DMS79 (cell line): ENCODE measurements at regions not wholly inside any gene's neighbourhood (a gene's known extent, or its start where the extent isn't known, plus 50 kb on each side); places are given as distances from the start of the nearest gene placed in this dataset.

Experiments
- DNase-seq: peaks from one replicate; lab custom pipeline; 2025; lab: John Stamatoyannopoulos, UW

DNA sequence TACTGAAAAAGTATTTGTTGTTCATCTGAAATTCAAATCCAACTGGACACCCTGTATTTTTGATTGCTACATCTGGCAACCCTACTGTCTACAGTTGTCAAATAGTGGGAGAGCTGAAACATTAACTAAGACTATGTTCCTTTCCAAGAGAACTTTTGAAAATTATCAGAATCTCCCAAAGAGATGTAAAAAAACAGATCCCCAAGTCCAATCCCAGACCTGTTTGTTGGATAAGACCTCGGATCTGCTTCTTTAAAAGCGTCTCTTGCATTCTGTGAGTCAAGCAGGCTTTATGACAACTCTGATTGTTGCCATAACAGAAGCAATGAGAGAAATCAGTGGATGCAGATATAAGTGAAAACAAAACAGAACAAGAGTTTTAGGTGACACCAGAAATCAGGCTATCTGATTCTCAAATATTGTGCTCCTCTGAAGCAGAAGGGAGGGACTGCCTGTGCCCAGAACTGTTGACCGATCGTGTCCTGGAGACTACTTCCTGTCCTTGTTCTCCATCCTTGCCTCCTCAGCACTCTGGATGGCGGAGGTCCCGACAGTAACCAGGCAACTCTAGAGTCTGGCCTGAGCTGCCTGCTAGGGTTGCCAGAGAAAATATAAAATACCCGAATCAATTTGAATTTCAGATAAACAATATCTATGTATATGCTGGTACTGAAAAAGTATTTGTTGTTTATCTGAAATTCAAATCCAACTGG, 853.8 kb downstream of the MAFB start:
- DNase-seq, result no peak

DNA sequence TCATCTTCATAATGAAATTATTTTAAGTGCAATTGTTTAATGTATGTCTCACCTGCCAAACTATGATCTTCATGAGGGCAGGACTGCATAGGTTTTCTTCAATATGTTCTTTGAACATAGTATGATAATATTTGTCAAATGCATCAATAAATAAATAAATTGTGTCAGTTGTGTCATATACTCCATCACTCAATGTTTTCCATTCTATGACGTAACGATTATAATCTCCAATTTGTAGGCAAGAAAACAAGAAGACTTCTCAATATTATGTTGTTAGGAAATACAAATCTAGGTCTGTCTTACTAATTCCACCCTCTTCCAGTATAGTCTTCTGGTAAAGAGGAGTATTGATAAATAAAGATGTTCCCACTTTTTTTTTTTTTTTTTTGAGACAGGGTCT, 858.1 kb downstream of the MAFB start:
- DNase-seq, result no peak

DNA sequence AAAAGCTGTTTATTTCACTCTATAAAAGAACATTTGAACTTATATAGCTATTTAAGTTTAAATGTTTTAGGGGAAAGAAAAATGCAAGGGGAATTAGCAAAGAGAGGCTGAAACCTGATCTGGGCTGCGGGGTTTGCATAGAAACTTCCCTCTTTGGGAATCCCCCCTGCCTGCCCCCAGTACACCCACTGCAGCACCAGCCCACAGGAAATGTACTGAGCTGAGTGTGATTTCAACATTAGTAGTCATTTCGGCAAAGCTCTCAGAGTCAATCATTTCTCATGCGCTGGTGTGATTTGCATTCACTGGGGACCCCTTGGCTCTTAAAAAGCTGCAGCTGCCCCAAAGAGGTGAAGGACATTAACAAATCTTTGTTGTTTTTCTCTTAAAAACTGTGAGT, 859.4 kb downstream of the MAFB start:
- no peak for DNase-seq

DNA sequence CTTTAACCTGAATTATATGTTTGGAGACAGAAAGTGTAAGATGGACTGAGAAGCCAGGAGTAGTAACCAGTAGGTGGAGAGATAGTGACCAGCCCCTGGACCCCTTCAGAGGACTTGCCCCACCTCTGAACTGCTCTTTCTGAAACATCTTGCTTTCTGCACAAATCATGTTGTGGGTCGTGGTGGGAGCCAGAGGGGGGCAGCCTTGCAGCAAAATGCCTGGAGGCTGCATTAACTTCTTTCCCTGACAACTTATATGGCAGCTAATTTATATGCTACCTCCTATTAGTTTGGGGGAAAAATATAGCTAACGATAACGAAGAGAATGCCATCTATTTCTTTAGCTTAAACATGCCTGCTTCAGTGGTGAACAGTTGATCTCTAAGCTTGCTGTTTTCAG, 859.8 kb downstream of the MAFB start:
- no peak for DNase-seq

DNA sequence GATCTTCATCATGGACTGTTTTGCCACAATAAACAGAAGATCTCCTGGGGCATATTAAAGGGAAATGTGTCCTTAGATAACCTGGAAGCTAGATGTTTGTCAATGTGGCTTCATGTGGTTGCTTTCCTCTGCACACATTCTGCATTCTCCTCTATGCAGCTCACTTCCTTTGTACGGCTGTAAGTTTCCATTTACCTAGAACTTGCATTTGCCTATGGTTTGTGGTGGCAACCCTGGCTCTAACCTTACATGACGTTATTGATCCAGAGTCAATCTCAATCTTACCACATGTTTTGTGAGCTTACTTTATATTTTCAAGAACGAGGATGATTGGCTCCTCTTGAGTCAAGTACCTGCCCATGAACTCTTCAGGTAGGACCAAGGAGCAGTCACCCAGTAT, 863.1 kb downstream of the MAFB start:
- no peak for DNase-seq

DNA sequence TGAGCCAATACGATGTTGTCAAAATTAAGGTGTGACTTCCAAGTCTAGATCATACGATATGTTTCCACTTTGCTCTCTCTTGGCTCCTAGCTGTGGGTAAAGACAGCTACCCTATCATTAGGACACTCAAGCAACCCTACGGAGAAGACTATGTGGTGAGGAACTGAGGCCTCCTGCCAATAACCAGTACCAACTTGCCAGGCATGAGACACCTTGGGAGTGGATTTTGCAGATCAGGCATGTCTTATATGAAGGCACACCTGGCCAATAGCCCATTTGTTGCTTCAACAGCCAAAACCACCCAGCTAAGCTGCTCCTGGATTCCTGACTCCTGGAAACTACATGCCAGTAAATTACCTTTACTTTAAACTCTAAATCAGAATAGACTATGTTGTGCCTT, 863.4 kb downstream of the DHX35 start:
- DNase-seq, result peak; percentile 50

DNA sequence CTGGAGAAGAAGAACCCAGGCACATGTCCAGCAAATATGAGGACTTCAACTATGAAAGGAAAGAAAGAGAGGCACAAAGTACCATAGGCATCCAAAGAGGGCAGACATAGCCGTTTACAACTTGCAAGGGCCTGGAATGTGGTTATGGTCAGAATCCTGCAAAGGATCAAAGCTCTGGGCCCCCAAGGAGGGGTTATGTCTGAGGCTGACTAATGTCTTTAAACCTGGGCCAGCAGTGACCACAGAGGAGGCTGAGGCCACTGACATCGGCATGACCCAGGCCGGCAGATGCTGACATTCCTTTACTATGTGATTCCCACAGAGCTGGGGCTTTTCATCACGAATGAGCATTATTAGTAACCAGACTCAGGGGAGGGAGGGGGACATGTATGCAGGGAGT, 861.1 kb downstream of the DHX35 start:
- no peak for DNase-seq

DNA sequence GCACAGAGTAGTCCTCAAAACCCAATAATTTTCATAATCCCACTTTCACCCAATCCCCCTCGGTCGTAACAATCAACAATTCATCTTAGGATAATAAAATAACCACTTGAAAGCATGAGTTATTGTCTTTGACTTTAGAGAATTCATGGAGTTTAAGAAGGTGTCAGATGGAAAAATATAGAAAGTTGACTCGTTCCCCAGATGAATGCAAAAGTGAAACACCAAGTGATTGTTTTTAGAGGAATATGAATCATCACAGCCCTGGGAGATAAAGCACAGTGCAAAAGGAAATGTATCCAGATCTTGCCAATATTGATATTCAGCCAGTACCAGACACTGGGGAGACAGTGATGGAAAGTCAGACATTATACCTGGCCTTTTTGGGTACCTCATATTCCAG, 860.5 kb downstream of the DHX35 start:
- DNase-seq, result no peak

DNA sequence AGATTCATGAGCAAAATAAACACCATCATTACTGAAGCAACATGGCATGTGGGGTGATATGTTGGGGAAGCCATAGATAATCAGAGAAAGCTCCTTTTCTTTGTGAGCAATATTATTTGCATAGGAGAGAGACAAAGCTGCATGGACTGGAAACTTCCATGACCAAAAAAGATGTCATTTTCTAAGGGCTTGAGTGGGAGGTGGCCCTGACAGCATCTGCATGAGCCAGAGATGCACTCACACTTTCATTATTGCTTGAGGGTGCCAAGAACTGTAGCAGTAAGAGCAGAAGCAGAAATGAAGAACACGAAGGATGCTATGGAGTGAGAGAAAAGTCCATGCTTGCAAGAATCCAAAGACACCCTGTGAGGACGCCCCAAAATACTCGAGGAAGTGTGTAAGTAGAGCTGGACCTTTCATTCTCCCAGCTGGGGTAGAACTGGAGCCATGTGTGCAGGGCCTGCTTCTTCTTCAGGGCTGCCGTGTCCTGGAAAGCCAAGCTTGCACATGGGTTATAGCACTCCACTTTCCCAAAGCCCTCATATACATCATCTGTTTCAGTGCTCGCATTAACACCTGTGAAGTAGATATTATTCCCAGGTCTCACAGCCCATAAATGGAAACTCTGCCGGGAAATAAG, 851.2 kb downstream of the DHX35 start:
- DNase-seq, result no peak

DNA sequence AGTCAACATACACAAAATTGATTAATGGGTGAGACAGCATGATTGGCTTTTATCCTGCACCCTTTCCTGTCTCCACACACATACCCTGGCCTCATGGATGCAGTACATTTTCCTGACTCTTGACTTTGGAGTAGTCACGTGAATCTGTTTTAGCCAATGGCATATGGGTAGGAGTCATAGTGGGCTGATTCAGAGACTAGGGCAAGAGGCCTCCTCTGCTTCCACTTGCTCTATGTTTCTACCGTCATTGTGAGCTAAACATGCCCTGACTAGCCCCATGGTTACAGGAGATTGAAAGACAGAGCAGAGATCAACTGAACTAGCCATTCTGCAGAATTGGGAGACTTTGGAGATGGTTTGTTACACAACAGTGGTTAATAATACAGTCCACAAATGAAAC, 850.0 kb downstream of the DHX35 start:
- DNase-seq, result no peak

DNA sequence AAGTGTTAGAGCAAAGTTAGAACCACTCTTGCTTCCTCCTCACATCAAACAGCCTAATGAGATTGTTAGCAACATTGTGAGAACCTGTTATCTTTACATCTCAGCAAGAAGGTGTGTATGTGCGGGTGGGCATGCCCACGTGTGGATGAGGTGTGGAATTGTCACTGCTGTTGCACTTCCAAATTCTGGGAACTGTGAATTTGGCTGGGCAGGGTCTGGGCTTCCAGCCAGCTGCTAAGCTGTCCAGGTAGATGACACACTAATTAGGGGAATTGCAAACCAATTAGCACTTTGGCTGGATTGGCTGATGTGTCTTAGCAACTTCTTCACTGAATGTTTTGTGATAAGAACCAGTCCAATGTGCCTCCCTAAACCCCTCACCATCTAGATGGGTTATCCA, 848.2 kb downstream of the DHX35 start:
- no peak for DNase-seq

DNA sequence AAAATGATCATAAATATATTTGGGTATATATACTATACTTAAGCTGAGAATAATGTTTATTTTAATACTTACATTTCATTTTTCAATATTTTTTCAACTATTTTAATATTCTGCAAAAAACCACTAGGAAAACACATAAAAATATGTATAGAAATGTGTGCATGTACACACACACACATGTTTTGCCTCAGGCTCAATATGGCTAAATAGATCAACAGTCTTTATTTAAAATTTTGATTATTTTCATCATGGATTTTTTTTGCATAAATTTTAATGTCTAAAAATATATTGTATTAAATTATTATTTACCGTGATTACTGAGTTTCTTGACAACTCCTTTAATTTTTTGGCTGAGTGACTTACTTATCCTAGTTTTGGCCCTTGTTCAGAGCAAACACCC, 846.5 kb downstream of the DHX35 start:
- no peak for DNase-seq

DNA sequence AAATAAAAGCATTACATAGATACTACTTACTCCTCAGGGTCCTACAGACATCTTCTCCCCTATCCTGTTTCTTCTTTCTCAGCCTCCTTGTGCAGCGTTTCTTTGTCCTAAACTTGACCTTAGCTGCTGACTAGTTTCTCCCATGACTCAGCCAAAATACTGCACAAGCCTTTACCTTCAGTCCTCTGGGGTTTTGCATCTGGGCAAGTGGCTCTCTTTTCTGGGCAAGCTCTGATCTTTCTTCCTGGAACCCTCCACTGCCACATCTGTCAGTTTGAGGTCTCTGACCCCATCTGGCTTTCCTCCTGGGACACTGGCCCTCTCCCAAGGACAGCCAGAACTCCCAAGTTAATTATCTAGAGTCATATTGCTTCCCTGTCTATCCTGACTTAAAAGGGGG, 838.4 kb downstream of the DHX35 start:
- DNase-seq, result no peak

DNA sequence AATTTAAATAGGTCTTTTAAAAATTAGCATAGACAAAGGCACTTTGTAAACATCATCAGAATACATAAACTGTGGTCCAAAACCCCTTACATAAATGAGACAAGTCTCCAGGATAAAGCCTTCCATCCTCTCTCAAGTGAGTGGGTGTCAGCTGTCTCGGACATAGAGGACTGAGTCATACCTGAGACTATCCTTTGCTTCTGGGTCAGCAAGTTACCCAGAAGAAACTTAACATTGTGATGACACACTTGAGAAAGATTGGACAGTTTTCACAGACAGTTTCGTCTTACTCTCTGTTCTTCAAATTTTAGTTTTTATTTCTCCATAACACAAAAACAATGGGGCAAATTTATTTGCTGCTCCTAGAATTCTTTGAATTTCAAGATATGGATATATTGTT, 838.0 kb downstream of the DHX35 start:
- no peak for DNase-seq

DNA sequence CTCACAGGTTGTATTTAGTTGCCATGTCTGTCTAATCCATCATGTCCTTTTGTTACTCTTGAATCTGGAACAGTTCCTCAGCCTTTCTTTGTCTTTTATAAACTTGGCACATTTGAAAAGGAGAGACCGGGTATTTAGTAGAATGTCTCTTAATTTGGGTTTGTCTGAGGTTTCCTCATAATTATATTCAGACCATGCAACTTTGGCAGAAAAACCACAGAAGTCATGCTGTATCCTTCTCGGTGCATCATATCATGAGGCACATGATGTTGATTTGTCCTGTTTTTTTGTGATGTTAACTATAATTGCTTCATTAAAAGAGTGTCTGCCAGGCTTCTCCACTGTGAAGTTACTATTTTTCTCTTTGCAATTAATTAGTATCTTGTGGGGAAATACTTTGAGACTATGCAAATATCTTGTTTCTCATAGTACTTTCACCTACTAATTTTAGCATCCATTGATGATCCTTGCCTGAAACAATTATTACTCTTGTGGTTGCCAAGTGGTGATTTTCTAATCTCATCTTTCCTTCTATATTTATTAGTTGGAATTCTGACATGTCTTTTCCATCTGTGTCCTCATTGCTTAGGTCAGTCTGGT, 837.3 kb downstream of the DHX35 start:
- no peak for DNase-seq

DNA sequence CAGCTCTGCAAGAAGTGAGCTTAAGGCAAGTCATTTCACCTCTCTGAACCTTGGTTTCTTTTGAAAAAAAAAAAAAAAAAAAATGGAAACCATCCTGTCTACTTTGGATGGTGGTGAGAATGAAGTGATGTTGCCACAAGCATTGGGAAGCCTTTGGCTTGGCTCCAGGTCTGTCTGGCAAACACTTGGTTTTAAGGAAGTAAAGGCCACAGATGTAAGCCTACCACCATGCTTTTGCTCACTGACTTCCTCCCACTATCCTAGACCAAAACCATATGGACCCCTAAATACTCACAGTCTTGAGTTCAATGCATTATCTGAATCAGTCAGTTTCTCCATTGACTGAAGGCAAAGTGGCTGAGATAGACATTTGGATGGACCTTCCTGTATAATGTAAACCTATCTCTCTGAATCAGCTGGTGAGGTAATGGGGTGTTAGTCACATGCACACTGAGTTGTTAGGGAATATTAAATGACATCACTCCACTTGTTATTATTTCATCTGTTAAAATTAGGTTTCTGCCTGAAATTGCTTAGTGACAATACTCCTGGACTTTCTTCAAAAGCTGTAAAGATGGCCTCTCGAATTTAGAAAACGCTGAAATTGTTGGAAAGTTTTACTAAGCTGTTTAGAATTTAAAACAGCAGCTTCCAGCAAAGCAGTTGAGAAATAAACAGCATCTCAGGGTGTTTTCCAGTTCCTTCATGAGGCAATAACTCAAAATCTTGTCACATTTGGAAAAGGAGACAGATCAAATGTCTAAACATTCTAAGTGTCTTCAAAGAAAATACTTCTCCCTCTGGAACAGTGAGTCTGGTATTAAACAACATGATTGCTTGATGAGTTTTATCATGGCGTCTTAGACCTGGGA, 833.5 kb downstream of the DHX35 start:
- no peak for DNase-seq

DNA sequence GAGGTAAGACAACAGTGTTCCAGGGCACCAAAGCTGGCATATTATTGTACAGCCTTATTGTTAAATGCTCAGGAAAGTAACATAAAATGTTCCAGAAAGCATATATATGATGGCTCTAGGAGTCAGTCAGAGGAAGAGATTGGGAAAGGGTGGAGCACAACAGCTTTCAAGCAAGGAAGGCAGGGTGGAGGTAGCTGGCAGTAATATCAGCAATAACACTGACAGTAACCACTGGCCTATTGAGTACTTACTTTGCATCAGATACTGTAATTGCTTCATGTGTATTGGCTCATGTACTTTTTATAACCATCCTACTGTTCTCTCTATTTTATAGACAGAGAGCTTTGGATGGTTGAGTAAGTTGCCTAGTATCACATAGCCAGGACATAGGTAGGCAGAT, 830.2 kb downstream of the DHX35 start:
- no peak for DNase-seq

DNA sequence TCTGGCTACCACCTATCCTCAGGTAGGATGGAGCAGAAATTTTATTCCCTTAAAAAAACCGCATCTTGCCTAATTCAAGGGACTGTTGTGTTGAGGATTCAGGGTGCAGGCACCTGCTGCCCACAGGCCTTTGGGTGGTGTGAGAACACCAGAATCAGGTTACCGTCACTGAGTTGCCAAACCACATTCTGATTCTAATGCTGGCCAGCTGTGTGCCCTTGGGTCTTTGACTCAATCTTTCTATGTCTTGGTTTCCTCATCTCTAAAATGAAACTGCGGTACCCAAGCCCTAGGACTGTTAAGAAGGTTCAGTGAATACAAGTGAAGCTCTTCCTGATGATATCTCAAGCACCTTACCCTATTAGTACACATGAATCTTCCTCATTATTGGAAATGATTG, 827.3 kb downstream of the DHX35 start:
- no peak for DNase-seq

DNA sequence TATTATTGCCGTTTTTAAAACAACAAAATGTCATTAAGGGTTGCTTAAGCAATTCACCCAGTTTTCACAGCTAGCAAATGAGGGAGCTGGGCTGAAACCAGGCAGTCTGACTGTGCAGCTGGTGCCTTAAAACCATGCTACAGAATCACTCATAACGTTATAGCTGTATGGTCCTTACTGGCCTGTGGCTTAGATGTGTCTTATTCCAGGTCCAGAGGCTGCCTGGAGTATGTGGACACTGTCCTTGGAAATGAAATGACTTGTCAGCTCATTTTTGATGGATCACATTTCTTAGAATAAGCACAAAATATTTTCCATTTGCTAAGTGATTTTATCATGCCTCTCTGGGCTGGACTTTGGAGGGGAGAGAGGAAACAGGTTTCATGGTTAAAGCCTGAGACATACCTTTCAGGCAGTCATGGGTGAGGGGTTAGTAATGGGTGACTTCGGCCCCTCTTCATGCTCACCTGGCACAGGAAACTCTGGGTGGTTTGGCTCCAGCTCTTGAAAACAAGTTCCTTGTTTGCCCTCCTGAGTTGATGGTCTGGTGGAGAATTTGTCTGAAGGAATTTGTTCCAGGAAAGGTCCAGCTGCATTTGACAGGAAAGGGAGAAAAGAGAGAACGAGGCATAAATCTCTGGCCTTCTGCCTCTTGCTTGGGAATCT, 823.2 kb downstream of the DHX35 start:
- no peak for DNase-seq

DNA sequence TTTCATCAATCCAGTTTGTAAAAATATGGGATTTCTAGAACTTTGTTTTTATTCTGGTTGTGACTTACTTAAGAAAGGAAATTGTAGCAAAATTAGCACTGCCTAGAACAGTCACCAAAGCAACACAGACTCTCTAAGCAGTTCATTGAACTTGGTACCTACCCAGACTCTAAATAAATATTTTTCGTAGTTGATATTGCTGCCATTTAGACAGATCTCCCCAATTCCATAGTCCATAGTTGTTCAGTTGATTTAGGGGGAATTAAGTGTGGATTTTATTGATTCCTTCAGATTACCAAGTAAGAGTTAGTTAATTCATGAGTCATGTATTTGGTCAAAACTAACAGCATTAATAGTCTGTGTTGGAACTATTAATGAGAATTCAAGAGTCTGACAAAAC, 822.5 kb downstream of the DHX35 start:
- DNase-seq, result no peak

DNA sequence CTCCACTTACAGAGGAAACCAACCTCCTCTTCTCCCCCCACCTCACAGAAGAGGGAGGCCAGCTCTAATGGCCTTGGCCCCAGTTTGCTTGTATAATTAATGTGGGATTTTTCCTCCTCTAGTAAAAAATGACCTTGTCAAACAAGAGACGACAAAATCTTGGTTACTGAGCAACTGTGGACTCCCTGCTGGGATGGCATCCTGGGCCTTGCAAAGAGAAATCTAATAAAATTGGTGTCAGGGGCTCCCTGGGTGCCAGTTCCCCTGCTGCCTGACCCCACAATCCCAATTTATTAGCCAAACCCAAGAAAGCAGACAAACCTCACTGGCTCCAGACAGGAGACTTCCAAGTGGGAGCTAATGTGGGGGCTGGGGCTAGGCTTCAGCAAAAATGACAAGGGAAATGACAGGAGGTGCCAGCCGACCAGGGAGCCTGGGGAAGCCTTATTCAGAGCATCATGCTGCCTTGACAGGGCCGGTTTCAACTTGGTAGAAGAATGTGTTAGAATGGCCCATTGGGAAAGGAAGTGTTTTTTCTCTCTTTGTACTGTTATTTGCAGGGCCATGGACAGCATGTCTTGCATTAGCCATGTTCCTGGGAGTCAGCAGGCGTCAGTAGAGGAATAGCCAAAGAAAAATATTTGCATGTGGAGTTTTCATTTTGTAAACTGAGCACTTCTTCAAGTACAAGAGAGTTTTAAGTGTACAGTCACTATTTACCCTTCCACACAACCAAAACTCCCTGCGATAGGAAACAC, 816.9 kb downstream of the DHX35 start:
- no peak for DNase-seq
